ENCODE measurements at regions not wholly inside any gene's neighbourhood (a gene's known extent, or its start where the extent isn't known, plus 50 kb on each side); places are given as distances from the start of the nearest gene placed in this dataset.
"Not testable (repeated sequence)": the region's sequence is repeated elsewhere in the genome, so short reads cannot be mapped to it uniquely, and the experiment has no call there.

DNA sequence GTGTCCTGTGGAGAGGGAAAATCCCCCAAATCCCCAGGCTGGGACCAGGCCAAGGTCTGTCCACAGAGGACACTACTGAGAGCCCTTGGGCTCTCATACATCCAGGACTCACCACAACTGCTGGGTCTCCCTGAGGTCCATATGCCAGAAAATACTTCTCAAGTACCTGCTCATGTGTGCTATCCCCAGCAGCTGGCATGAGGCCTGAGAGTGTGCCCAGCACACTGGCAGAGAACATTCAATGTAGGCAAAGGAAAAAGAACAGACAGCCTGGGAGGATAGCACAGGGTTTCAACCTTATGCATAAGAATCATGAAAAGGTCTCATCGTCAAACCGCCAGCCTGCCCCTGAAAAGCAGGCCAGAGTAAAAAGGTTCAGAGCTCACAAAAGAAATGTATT is 154.1 kb upstream of the TAS2R1 start:
- DNase-seq = no peak

DNA sequence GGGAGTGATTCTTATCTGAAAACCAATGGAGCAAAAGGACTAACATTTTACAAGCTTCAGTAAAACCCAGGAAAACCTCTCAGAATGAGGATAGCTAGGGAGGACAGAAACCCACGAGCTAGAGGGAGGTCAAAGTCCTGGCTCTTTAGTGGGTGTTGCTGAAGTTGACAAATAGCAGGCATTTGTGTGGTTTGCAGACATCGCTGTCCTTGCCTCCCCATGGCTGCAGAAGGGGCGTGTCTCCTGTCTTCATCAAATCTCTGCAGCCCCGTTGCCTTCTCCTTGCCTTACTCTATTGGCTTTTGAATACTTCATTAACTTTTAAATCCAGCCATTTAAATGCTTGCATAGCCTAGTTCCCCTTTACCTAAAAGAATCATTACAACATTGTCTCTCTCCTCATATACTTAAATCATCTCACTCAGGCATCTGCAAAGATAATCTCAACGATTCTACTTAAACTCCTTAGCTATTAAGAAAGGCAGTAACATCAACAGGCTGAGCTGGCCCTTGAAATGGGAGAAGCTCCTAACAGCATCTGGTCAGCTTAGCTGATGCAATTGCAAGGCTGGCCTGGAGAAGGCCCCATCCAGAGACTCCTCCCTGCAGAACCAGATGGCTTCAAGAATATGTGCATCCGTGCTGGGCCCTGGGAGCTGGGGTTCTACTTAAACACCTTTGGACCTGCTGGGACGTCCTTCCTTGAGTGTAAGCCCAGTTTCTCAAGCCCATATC is 152.8 kb upstream of the TAS2R1 start:
- DNase-seq = no peak

DNA sequence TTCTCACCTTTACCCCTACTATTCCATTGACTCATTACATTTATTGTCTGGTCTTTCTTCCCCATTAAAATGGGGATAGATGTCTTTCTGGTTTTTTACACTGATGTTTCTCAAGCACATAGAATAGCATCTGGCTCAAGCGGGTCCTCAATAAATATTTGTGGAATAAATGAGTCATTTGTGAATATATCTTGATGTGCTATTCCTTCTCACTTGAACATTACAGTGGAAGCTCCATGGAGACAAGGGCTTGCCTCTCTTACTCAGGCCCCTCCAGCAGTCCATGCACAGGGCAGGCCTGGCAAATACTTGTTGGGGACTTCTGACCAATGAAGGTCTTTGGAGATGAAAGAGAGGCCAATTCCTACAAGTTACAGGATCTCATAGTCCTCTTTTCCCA is 151.7 kb upstream of the TAS2R1 start:
- no peak for DNase-seq

DNA sequence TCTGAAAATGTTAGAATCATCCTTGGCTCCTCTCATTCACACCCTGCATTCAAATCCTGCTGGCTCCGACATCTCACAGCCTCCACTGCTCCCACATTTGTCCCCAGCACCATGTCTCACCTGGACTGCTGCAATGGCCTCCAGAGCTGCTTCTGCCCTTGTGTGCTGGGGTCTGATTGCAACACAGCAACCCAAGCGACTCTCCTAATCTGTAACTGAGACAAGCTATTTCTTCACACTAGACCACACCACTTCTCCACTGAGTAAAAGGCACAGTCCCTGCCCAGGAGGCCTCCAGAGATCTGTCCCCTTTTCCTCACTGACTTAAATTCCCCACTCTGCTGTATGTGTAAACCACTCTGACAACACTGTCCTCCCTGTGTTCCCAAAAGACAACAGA is 151.1 kb upstream of the TAS2R1 start:
- DNase-seq = no peak

DNA sequence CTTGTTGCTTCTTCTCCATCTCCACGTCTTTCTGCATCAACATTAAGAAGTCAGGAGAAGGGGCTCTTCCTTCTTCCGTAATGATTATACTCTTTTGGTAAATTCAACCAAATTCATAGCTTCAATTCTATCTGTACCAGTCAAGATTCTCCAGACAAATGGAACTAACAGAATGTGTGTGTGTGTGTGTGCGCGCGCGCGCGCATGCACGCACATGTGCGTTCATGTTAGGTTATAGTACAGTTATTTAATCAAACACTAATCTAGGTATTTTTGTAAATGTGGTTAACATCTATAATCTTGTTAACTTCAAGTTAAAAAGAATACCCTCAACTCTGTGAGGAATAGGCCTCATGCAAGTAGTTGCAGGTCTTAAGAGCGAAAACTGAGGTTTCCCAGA is 150.3 kb upstream of the TAS2R1 start:
- no peak for DNase-seq

DNA sequence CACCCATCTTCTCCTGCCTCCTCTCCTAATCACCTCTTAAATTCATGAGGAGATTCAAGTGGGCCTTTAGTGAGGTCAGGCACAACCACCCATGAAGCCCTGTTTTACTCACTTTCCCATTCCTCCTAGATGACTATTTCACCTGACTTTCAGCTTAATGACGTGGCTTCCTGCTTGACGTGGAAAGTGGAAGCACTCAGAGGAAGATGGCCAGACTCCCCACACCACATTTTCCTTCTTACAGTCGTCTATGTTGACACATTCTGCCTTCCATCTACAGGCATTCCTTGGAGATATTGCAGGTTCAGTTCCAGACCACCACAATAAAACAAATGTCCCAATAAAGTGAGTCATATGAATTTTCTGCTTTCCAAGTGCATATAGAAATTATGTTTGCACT is 146.4 kb upstream of the TAS2R1 start:
- no peak for DNase-seq

DNA sequence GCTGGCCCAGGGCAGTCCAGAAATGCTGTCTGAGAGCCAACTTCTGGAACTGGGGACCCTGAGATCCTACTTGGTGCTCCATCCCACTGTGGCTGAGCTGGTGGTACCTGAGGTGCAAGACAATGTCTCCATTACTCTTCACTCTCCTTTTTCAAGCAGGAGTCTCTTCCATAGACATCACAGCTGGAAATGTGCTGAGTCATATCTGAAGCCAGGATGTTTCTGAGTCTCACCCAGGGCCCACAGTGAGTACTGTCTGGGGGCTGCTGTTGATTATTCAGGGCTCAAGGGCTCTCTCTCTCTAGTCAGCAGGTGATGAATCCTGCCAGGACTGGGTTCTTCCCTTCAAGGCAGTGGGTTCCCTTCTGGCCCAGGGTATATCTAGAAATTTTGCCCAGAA is 145.2 kb upstream of the TAS2R1 start:
- no peak for DNase-seq

DNA sequence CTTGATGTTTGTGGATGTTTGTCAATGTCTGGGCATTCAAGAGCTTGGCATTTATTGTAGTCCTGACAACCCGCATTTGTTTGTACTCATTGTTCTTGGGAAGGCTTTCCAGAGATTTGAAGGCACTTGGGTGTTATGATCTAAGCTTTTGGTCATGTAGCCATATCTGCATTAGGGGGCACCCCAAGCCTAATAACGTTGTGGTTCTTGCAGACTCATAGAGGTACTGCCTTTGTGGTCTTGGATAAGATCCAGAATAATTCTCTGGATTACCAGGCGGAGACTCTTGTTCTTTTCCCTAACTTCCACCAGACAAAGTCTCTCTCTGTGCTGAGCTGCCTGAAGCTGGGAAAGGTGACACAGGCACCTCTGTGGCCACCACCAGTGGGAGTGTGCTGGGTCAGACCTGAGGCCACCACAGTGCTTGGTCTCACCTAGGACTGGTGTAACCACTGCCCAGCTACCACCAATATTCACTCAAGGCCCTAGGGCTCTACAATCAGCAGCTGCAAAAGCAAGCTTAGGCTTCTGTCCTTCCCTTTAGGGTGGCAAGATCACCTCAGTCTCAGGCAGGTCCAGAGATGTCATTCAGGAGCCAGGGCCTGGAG is 144.4 kb upstream of the TAS2R1 start:
- no peak for DNase-seq

DNA sequence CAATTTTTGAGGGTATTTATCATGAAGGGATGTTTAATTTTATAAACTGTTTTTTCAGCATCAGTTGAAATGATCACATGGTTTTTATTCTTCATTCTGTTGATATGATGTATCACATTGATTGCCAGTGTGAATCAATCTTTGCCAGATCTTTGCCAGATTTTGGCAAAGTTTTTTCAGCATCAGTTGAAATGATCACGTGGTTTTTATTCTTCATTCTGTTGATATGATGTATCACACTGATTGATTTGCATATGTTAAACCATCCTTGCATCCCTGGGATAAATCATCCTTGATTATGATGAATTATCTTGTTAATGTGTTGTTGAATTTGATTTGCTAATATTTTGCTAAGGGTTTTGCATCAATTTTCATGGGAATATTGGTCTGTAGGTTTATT is 140.9 kb upstream of the TAS2R1 start:
- no peak for DNase-seq

DNA sequence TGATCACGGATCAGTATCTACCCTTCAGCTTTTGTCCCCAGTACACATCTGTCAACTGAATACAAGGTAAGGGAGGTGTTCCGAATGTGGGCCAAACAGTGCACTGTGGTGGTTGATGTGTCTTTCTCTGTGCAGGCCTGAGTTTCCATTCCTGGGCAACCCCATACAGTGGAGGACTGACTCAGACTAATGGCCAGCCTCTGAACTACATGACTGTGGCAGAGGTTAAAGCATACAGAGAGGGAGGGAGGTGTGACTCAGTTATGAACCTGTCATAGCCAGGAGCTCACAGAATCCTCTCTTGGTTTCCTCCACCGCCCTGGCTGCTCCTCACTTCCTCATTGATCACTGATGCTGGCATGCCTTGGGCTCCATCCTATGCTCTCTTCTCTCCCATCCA is 136.4 kb upstream of the TAS2R1 start:
- no peak for DNase-seq

DNA sequence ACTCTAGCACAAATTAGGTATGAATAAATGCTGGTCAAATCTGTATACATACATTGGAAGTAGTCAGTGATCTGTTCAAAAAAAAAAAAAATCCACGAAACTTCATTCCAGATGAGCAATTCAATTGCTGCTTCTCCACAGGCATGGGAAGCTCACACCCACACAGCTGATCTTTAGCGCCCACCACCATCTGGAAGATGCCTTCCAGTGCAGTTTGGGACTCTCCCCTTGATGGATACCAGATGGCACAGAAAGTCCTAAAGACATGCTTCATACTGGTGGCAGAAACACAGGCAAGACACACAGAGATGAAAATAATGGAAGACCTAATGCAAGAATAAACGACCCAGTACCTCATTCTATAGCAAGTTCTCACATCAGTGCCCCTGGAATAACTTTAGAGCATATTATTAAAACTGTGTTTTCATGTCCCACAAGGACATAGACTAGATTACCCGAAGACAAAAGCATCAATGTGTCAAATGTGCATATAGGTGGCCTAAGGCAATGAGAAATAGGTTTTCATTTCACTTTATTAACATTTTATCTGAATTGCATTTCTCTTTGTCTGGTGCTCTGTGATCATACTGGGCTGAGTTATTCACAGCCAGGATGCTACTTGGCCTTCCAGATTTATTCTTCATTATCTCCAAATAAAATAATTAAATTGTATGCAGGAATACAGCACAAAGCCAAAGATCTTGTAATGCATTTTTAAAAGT is 135.4 kb upstream of the TAS2R1 start:
- DNase-seq = no peak

DNA sequence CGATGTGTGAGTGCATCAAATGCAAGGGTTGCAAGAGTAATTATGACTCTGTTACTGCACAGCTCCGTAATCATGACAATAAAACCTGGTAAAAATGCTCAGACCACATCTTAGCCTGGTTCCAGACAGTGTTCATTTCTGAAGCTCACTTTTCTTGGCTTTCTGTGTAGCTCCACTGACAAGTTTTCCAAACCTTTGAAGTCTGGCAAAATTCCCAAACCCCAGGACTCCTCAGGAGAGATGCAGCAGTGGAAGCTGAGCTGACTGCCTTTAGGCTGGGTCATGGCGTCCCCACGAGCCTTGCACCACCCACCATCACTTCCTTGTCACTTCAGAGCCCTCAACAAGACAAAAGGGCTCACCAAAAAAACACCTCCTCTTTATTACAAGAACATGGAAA is 131.6 kb upstream of the TAS2R1 start:
- DNase-seq = no peak

DNA sequence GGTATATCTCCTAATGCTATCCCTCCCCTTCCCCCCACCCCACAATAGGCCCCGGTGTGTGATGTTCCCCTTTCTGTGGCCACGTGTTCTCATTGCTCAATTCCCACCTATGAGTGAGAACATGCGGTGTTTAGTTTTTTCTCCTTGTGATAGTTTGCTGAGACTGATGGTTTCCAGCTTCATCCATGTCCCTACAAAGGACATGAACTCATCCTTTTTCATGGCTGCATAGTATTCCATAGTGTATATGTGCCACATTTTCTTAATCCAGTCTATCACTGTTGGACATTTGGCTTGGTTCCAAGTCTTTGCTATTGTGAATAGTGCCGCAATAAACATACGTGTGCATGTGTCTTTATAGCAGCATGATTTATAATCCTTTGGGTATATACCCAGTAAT is 122.5 kb upstream of the TAS2R1 start:
- not testable (repeated sequence) for DNase-seq

DNA sequence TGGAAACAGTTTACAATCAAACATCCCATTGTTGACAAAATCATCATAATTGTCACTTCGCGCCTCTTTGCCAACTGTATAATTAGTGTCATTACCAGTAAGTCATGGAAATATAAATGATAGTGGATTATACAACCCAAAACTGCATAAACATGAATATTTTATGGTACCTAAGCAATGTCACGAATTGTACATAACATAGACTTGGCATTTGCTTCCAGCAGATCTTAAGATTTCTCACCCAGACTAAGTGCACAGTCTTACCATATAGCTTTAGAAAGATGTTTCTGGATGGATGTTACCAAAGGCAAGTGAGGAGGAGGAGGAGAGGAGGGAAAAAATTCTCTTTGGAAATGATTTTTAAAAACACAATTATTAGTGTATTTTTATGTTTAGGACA is 113.4 kb upstream of the TAS2R1 start:
- no peak for DNase-seq

DNA sequence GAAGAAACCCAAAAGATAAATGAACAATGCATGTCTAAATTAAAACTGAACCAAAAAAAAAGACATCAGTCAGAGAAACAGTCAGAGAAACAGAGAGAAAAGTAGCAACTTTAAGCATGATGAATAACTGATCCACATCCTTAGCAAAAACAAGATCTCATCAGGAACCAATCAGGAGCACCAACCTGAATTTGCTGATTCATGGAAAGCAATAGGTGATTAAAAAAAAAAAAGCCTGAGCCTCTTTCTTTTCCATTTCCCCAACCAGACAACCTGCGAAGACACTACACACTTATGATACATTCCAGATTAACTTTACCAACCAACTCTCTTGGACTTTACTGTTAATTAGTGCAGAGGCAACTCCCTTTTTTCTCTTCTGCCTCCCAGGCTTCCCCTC is 112.7 kb upstream of the TAS2R1 start:
- no peak for DNase-seq

DNA sequence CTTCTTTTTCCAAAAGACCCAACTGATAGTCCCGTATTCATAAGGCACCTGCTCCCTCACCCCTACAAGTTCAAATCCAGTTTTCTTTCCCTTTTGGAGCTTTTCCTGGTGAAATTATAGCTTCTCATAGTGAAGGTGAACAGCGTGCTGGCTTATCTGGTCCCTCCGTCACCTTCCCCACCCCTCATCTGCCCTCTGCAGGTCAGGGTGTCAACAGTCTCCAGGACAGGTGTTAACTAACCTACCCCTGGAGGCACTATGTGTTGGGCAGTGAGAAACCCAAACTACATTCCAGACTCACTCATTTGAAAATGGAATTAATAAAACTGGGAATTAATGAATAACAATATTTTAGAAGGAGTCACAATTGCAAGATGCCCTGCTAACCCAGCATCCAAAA is 109.0 kb upstream of the TAS2R1 start:
- DNase-seq = no peak

DNA sequence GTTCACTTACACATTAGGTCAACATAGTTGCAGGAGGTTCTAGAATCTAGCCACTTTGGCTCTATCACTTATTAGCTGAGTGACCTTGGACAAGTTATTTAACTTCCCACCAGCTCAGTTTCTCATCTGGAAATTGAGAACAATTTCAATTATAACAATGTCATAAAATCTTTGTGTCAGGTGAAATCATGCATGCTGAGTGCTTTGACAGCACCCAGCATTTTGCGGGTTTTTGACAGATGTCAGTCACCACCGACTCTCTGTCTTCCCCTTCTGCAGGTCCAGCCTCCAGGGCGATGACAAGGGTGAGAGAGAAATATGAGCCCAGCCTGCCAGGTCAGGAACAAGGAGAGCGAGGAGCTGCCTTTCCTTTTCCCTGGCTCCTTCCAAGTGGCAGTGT is 107.1 kb upstream of the TAS2R1 start:
- DNase-seq = no peak

DNA sequence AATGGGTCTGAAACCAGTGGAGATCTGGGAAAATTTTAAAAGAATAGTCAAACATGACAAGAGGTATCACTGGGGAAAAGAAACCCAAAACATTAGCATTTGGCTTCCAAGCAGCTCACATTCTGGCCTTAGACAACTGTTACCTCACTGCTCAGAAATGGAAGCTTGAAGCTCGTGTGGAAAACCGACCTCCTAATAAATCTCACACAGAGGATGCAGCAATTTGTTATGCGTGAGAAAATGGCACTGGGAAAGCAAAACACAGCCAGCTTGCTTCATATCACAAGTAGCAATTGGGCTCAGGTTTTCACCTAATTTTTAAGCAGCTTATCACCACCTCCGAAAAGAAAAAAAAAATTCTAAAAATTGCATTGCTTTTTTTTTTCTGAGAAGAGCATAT is 103.3 kb upstream of the TAS2R1 start:
- no peak for DNase-seq

DNA sequence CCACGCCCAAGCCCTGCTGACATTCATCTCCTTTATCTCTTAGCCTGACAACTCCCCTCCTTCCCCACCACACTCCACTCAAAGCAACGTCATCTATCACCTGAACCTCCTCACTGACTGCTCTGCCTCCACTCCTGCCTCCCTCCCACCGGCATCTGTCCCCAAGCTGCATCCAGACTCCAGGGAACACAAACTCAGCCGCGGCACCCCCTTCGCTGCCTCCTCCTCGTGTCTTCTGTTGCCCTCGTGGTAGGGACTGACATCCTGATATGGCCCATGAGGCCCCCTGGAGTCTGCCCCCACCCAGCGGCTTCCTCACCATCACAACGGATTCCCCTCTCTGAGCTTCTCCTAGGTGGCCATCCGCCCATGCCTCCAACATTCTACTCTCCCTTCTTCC is 101.0 kb upstream of the TAS2R1 start:
- DNase-seq = no peak

DNA sequence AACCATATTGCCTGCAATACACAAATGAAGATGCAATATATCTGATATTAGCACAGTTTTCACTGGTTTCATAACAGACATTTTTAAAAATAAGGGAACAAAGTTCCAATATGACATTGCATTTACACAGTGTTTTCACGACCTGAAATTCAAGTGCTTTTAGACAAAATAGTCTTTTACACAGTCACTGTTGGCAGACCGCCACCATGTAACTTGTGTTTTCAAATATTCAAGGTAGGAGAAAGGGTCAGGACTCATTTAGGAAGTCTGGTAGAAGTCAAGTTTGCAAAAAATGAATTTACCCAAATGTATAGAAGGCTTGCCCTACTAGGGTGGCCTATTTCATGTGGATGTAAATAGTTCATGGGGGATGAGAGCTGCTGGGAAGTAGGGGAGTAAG is 98.1 kb upstream of the TAS2R1 start:
- no peak for DNase-seq

DNA sequence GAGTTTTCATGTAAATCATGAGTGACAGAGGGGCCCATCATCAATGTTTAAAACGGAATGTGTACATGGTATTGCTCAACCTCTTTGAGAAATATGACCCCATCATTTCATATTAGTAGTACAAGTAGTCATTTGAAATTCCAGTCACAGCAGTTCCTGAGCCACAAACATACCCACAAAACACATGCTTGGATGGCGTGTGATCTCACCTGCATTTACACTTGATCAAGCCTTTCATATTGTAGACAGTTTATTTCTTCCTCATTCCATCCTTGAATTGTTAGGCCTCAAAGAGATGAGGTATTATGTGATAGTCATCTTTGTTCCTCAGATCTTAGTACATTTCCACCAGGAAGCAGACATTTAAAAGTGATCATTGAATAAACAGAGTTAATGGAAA is 96.8 kb upstream of the TAS2R1 start:
- no peak for DNase-seq

DNA sequence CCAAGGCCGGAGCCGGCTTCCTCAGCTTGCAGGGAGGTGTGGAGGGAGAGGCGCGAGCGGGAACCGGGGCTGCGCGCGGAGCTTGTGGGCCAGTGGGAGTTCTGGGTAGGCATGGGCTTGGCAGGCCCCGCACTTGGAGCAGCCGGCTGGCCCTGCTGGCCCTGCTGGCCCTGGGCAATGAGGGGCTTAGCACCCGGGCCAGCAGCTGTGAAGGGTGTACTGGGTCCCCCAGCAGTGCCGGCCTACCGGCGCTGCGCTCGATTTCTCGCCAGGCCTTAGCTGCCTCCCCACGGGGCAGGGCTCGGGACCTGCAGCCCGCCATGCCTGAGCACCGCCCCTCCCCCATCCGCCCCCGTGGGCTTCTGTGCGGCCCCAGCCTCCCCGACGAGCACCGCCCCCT is 95.1 kb upstream of the TAS2R1 start:
- DNase-seq = not testable (repeated sequence)

DNA sequence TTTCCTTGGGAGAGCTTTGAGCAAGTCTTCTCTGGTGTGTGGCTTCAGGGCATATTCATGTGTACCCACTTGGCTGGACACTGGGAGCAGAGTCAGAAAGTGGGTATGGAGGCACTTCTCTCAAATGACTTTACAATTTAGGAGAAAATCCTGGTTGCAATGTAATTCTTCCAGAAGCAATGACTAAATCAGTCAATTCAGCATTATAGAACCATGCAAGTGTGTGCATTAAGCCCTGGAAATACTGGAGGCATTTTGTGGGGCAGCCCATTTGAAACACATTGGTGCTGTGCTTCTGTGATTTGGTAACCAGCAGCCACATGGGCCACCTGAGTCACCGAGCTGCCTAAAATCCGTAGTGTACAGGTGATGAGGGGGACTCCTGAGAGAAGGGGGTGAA is 94.6 kb upstream of the TAS2R1 start:
- no peak for DNase-seq

DNA sequence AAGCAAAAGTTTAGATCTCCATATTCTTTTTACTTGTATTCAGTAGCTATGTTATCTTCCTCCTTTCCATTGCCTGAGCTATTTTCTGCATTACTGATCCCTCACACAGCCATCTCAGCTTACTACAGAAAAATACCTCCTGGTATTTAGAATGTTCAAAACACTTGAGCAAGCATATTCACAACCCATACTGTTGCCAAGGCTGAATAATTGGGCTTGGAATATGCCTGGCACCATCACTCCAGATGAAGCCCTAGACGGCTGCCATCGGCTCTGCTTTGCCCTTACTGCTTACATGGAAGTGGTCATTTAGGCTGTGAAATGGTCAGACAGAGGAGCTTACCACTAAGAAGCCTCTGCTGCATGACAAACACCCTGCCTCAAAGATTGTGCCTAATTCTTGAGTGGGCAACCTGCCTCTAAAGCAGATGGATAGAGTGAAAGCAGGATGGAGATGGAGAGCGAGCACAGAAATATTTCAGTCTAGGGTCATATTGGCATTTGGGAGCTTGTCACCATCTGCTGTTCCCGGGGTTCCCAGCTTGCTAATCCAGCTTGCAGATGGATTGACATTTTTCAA is 92.5 kb upstream of the TAS2R1 start:
- no peak for DNase-seq
